Neural progenitor cell (in vitro differentiated cells): ENCODE measurements at regions not wholly inside any gene's neighbourhood (a gene's known extent, or its start where the extent isn't known, plus 50 kb on each side); places are given as distances from the start of the nearest gene placed in this dataset.

ENCODE experiments used
- DNase-seq: peaks from one replicate; pipeline ENCODE4 v3.0.0-alpha.2; 2016; ENCODE audit warnings: low spot score
- H2AFZ ChIP-seq: fragments of 200-600 bp; sonication (generic); replicated peaks from 2 replicates; pipeline ENCODE4 v1.6.1; 2016; ENCODE audit warnings: antibody characterized with exemption
- H3F3A ChIP-seq: fragments of 200-600 bp; sonication (generic); 2 replicates; pipeline ENCODE4 v1.6.1; 2016; ENCODE audit warnings: antibody characterized with exemption, low read depth
- H3K27ac ChIP-seq: fragments of 200-600 bp; sonication (generic); 2 replicates; pipeline ENCODE4 v1.5.1; 2016; ENCODE audit warnings: mild to moderate bottlenecking
- H3K27me3 ChIP-seq: fragments of 200-600 bp; sonication (generic); 2 replicates; pipeline ENCODE4 v1.6.1; 2016; ENCODE audit warnings: mild to moderate bottlenecking, moderate library complexity
- H3K36me3 ChIP-seq: fragments of 200-600 bp; sonication (generic); 2 replicates; pipeline ENCODE4 v1.5.1; 2016
- H3K4me1 ChIP-seq: fragments of 200-600 bp; sonication (generic); 2 replicates; pipeline ENCODE4 v1.6.1; 2016; ENCODE audit warnings: mixed run types
- H3K4me2 ChIP-seq: fragments of 200-600 bp; sonication (generic); 2 replicates; pipeline ENCODE4 v1.6.1; 2016
- H3K4me3 ChIP-seq: fragments of 200-600 bp; sonication (generic); 2 replicates; pipeline ENCODE4 v1.5.1; 2016
- H3K79me2 ChIP-seq: fragments of 200-600 bp; sonication (generic); 2 replicates; pipeline ENCODE4 v1.6.1; 2016; ENCODE audit warnings: low read depth
- H3K9ac ChIP-seq: fragments of 200-600 bp; sonication (generic); 2 replicates; pipeline ENCODE4 v1.6.1; 2016
- H3K9me3 ChIP-seq: fragments of 200-600 bp; sonication (generic); 2 replicates; pipeline ENCODE4 v1.5.1; 2016; ENCODE audit warnings: low read depth
- H4K20me1 ChIP-seq: fragments of 200-600 bp; sonication (generic); 2 replicates; pipeline ENCODE4 v1.6.1; 2016; ENCODE audit warnings: low read depth
- H3K27ac Mint-ChIP-seq: 3 replicates; pipeline ENCODE4 v1.8.0; 2021; ENCODE audit warnings: mixed read lengths
- H3K27me3 Mint-ChIP-seq: 2 replicates; pipeline ENCODE4 v1.8.0; 2022; ENCODE audit warnings: low read depth, mild to moderate bottlenecking, inconsistent platforms, moderate library complexity, mixed read lengths; ENCODE audit not compliant: insufficient read depth
- H3K36me3 Mint-ChIP-seq: 3 replicates; pipeline ENCODE4 v1.8.0; 2021; ENCODE audit warnings: mixed read lengths
- H3K4me1 Mint-ChIP-seq: 3 replicates; pipeline ENCODE4 v1.8.0; 2021; ENCODE audit warnings: mixed read lengths
- H3K4me3 Mint-ChIP-seq: 3 replicates; pipeline ENCODE4 v1.8.0; 2021; ENCODE audit warnings: mild to moderate bottlenecking, moderate library complexity, mixed read lengths
- H3K9me3 Mint-ChIP-seq: 3 replicates; pipeline ENCODE4 v1.8.0; 2020; ENCODE audit warnings: mixed read lengths
- EZH2 ChIP-seq: fragments of 200-600 bp; sonication (generic); IDR thresholded peaks from 2 replicates; pipeline ENCODE4 v1.6.1; 2017; ENCODE audit warnings: antibody characterized with exemption, mild to moderate bottlenecking, moderate library complexity
- EZH2phosphoT487 ChIP-seq: fragments of 200-600 bp; sonication (generic); IDR thresholded peaks from 2 replicates; pipeline ENCODE4 v1.6.1; 2017; ENCODE audit warnings: antibody characterized with exemption
- TF ChIP-seq, protein P1 (sequence below): fragments of 200-600 bp; sonication (generic); IDR thresholded peaks from 2 replicates; pipeline ENCODE4 v1.5.1; 2017; ENCODE audit warnings: antibody characterized with exemption, mild to moderate bottlenecking

- no peaks in the 10 kb centered on the region for H3K36me3 ChIP-seq
- no peak overlapping the region for H3K27ac ChIP-seq
- H3K36me3 Mint-ChIP-seq = no peaks in the 10 kb centered on the region
- no peaks in the 10 kb centered on the region for H3K27me3 ChIP-seq
- H3K9ac ChIP-seq = no peak overlapping the region
- H3K4me1 ChIP-seq = no peaks in the 10 kb centered on the region
- H3K4me2 ChIP-seq = no peak overlapping the region
- no peak for DNase-seq
- TF ChIP-seq EZH2phosphoT487 = no peak
- TF ChIP-seq, protein P1, sequence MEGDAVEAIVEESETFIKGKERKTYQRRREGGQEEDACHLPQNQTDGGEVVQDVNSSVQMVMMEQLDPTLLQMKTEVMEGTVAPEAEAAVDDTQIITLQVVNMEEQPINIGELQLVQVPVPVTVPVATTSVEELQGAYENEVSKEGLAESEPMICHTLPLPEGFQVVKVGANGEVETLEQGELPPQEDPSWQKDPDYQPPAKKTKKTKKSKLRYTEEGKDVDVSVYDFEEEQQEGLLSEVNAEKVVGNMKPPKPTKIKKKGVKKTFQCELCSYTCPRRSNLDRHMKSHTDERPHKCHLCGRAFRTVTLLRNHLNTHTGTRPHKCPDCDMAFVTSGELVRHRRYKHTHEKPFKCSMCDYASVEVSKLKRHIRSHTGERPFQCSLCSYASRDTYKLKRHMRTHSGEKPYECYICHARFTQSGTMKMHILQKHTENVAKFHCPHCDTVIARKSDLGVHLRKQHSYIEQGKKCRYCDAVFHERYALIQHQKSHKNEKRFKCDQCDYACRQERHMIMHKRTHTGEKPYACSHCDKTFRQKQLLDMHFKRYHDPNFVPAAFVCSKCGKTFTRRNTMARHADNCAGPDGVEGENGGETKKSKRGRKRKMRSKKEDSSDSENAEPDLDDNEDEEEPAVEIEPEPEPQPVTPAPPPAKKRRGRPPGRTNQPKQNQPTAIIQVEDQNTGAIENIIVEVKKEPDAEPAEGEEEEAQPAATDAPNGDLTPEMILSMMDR = no peak
- no peak for TF ChIP-seq EZH2
- no peak overlapping the region for H3K4me3 ChIP-seq
- no peaks in the 10 kb centered on the region for H3K27me3 Mint-ChIP-seq
- no peaks in the 10 kb centered on the region for H3K9me3 ChIP-seq
- no peaks in the 10 kb centered on the region for H3F3A ChIP-seq
- H3K4me3 Mint-ChIP-seq = no peak overlapping the region
- no peaks in the 10 kb centered on the region for H4K20me1 ChIP-seq
- H2AFZ ChIP-seq = peak overlapping the region; percentile 1
- peaks cover 6% of the 10 kb centered on the region for H3K4me1 Mint-ChIP-seq
- H3K27ac Mint-ChIP-seq = peak overlapping the region; percentile 59
- peaks cover 4% of the 10 kb centered on the region for H3K9me3 Mint-ChIP-seq
- H3K79me2 ChIP-seq = no peaks in the 10 kb centered on the region
Observed at GRCh38 chr4:107379054-107379869, 340.8 kb downstream of the PAPSS1 start.

DNA sequence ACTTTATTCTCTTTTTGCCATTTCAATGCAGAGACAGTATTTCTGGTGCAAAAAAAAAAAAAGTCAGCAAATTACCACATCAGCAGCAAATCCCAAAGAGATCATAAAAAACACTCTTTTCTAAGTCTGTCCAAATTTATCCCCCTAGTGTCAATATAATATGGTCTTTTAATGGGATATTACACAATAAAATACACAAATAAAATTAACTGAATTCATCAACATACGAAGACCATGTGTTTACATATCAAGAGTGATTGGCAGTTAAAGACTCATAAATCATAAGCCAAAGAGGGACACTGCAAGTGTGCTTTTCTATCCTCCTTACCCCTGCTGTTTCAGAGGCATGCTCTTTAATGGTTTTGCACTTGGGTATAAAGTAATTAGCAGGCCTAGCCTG lies 340.2 kb upstream of the DKK2 start:
- Mint-ChIP-seq H3K27me3 (no peaks in the 10 kb centered on the region), H3K27ac (no peak overlapping the region), H3K4me1 (peaks cover 6% of the 10 kb centered on the region), H3K4me3 (no peak overlapping the region), H3K36me3 (no peaks in the 10 kb centered on the region), H3K9me3 (peaks cover 20% of the 10 kb centered on the region)
- Histone ChIP-seq H3K36me3 (no peaks in the 10 kb centered on the region), H4K20me1 (no peaks in the 10 kb centered on the region), H3K4me2 (no peak overlapping the region), H3K4me3 (no peak overlapping the region), H3K9me3 (no peaks in the 10 kb centered on the region), H3F3A (no peaks in the 10 kb centered on the region), H3K4me1 (no peaks in the 10 kb centered on the region), H3K27ac (no peak overlapping the region), H2AFZ (no peak overlapping the region), H3K27me3 (no peaks in the 10 kb centered on the region), H3K9ac (no peak overlapping the region), H3K79me2 (no peaks in the 10 kb centered on the region)
- DNase-seq = no peak
- TF ChIP-seq EZH2phosphoT487 (no peak), EZH2 (no peak)
- TF ChIP-seq, protein P1 = no peak

DNA sequence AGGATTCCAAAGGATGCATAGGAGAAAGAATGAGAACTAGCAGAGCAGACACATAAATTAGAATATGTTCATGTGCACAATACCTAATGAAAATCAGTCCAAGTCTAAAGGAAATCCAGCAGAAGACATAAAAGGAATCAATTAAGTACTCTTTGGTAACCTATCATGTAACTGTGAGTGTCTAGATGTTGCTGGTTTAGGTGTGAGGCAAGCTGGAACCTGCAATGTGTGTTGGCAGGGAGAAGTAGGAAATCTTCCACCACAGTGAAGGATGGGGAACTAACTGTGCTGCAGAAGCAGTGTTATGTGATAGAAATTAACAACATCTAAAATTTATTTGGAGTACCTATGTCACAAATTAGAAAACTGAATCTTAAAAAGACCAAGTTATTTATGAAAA lies 330.8 kb upstream of the DKK2 start:
- Histone ChIP-seq H2AFZ (no peak overlapping the region), H3K4me3 (no peak overlapping the region), H3K4me1 (peaks cover 11% of the 10 kb centered on the region), H4K20me1 (no peaks in the 10 kb centered on the region), H3K36me3 (no peaks in the 10 kb centered on the region), H3F3A (no peaks in the 10 kb centered on the region), H3K9me3 (no peaks in the 10 kb centered on the region), H3K27ac (no peak overlapping the region), H3K4me2 (peak overlapping the region; percentile 13), H3K9ac (no peak overlapping the region), H3K79me2 (no peaks in the 10 kb centered on the region), H3K27me3 (no peaks in the 10 kb centered on the region)
- H3K9me3 Mint-ChIP-seq = peaks cover 5% of the 10 kb centered on the region
- no peak overlapping the region for H3K27ac Mint-ChIP-seq
- DNase-seq = no peak
- no peaks in the 10 kb centered on the region for H3K36me3 Mint-ChIP-seq
- TF ChIP-seq EZH2 = no peak
- TF ChIP-seq, protein P1 = no peak
- no peak for TF ChIP-seq EZH2phosphoT487
- H3K4me1 Mint-ChIP-seq = peaks cover 26% of the 10 kb centered on the region
- no peak overlapping the region for H3K4me3 Mint-ChIP-seq
- H3K27me3 Mint-ChIP-seq = peaks cover 4% of the 10 kb centered on the region
